Upper lobe of right lung (tissue), 1 donor: ENCODE measurements at regions not wholly inside any gene's neighbourhood (a gene's known extent, or its start where the extent isn't known, plus 50 kb on each side); places are given as distances from the start of the nearest gene placed in this dataset.
"Not testable (repeated sequence)": the region's sequence is repeated elsewhere in the genome, so short reads cannot be mapped to it uniquely, and the experiment has no call there.

ENCODE experiments used
- ATAC-seq: fragments of 200-7000 bp; cut with Tn5 transposase; one replicate; pipeline ENCODE4 v1.9.1; 2020; ENCODE audit warnings: mild to moderate bottlenecking, moderate library complexity
- DNase-seq: peaks from one replicate; pipeline ENCODE4 v3.0.0-alpha.2; 2020
- H3K27ac ChIP-seq: fragments of 200-600 bp; one replicate; pipeline ENCODE4 v1.8.0; 2022
- H3K27me3 ChIP-seq: fragments of 200-600 bp; one replicate; pipeline ENCODE4 v1.8.0; 2022; ENCODE audit warnings: mild to moderate bottlenecking
- H3K36me3 ChIP-seq: fragments of 200-600 bp; one replicate; pipeline ENCODE4 v1.8.0; 2022
- H3K4me1 ChIP-seq: fragments of 200-600 bp; one replicate; pipeline ENCODE4 v1.8.0; 2022
- H3K4me3 ChIP-seq: fragments of 200-600 bp; one replicate; pipeline ENCODE4 v1.8.0; 2022; ENCODE audit warnings: mild to moderate bottlenecking
- H3K9me3 ChIP-seq: fragments of 200-600 bp; one replicate; pipeline ENCODE4 v1.8.0; 2022
- intact Hi-C: fragments of 100-400 bp; cut with DNase I; formaldehyde crosslinking; loops from one replicate; pipeline ENCODE4 v1.11.0; 2022
- TF ChIP-seq, protein P1 (sequence below): fragments of 200-600 bp; IDR thresholded peaks from one replicate; pipeline ENCODE4 v1.8.0; 2022; ENCODE audit warnings: antibody characterized with exemption
- donor health status: DM: no; HTN: yes; CAD: no; lungs with severe emphysema.

- no peaks in the 10 kb centered on the region for H3K27me3 ChIP-seq
- DNase-seq (no peak), ATAC-seq (no peak)
- no peaks in the 10 kb centered on the region for H3K9me3 ChIP-seq
- no peaks in the 10 kb centered on the region for H3K36me3 ChIP-seq
- TF ChIP-seq, protein P1, sequence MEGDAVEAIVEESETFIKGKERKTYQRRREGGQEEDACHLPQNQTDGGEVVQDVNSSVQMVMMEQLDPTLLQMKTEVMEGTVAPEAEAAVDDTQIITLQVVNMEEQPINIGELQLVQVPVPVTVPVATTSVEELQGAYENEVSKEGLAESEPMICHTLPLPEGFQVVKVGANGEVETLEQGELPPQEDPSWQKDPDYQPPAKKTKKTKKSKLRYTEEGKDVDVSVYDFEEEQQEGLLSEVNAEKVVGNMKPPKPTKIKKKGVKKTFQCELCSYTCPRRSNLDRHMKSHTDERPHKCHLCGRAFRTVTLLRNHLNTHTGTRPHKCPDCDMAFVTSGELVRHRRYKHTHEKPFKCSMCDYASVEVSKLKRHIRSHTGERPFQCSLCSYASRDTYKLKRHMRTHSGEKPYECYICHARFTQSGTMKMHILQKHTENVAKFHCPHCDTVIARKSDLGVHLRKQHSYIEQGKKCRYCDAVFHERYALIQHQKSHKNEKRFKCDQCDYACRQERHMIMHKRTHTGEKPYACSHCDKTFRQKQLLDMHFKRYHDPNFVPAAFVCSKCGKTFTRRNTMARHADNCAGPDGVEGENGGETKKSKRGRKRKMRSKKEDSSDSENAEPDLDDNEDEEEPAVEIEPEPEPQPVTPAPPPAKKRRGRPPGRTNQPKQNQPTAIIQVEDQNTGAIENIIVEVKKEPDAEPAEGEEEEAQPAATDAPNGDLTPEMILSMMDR, result no peak
- intact Hi-C loops, result no loop called here
- no peaks in the 10 kb centered on the region for H3K4me1 ChIP-seq
- no peak overlapping the region for H3K4me3 ChIP-seq
- no peak overlapping the region for H3K27ac ChIP-seq
Measured at GRCh38 chr18:65671621-65672415, 79.0 kb upstream of the CDH7 start.

DNA sequence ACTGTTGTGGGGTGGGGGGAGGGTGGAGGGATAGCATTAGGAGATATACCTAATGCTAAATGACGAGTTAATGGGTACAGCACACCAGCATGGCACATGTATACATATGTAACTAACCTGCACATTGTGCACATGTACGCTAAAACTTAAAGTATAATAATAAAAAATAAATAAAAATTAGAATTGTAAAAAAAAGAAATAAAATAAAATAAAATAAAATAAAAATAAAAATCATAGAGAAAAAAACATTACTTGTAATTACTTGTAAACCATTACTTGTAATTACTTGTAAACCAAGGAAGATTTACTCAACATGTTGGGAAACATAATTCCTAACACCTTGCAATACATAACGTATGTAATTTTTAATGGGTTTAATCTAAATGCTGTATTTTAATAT lies 80.7 kb upstream of the CDH7 start:
- H3K4me1 ChIP-seq, H3K9me3 ChIP-seq, DNase-seq, intact Hi-C loops, H3K27me3 ChIP-seq, H3K27ac ChIP-seq, H3K4me3 ChIP-seq, H3K36me3 ChIP-seq, ATAC-seq: not testable (repeated sequence)

DNA sequence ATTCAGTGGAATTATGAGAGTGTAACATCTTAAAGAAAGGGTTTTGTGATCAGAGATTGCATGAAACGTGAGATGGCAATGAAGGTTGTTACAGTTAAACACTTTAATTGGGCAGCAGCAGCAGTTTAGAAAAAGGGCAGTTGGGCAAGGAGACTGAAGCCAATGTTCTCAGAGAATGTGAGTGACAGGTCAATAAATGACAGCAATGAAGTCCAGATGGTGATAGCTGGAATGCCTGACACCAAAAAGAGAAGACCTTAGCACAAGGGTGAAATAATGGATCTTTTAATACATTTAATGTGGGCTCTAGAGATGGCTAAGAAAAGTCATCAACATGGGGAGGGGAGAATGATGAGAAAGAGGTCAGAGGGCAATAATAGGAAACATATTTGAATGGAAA lies 89.4 kb upstream of the CDH7 start:
- no peaks in the 10 kb centered on the region for H3K27me3 ChIP-seq
- no peak overlapping the region for H3K4me3 ChIP-seq
- intact Hi-C loops, result no loop called here
- no peaks in the 10 kb centered on the region for H3K36me3 ChIP-seq
- no peaks in the 10 kb centered on the region for H3K4me1 ChIP-seq
- DNase-seq (no peak), ATAC-seq (no peak)
- TF ChIP-seq, protein P1, result no peak
- H3K27ac ChIP-seq, result no peak overlapping the region
- no peaks in the 10 kb centered on the region for H3K9me3 ChIP-seq

GRCh38 chr18:65659912-65660311 lies 90.9 kb upstream of the CDH7 start:
- TF ChIP-seq, protein P1, result no peak
- Histone ChIP-seq H3K27ac (no peak overlapping the region), H3K4me3 (no peak overlapping the region), H3K4me1 (no peaks in the 10 kb centered on the region), H3K9me3 (no peaks in the 10 kb centered on the region), H3K36me3 (no peaks in the 10 kb centered on the region), H3K27me3 (no peaks in the 10 kb centered on the region)
- no peak for ATAC-seq
- no peak for DNase-seq
- intact Hi-C loops, result no loop called here

- Histone ChIP-seq H3K27ac (no peak overlapping the region), H3K9me3 (no peaks in the 10 kb centered on the region), H3K27me3 (no peaks in the 10 kb centered on the region), H3K4me1 (no peaks in the 10 kb centered on the region), H3K4me3 (no peak overlapping the region), H3K36me3 (no peaks in the 10 kb centered on the region)
- intact Hi-C loops, result no loop called here
- DNase-seq (no peak), ATAC-seq (no peak)
- TF ChIP-seq, protein P1, result no peak
Measured at GRCh38 chr18:65659312-65659711, 91.5 kb upstream of the CDH7 start.

GRCh38 chr18:65651192-65651591 lies 99.6 kb upstream of the CDH7 start:
- intact Hi-C loops, result no loop called here
- Histone ChIP-seq H3K27ac (no peak overlapping the region), H3K4me1 (no peaks in the 10 kb centered on the region), H3K36me3 (no peaks in the 10 kb centered on the region), H3K9me3 (peaks cover 14% of the 10 kb centered on the region), H3K4me3 (no peak overlapping the region), H3K27me3 (no peaks in the 10 kb centered on the region)
- no peak for ATAC-seq
- TF ChIP-seq, protein P1, result no peak
- no peak for DNase-seq
